ENCODE measurements at regions not wholly inside any gene's neighbourhood (a gene's known extent, or its start where the extent isn't known, plus 50 kb on each side); places are given as distances from the start of the nearest gene placed in this dataset.

DNA sequence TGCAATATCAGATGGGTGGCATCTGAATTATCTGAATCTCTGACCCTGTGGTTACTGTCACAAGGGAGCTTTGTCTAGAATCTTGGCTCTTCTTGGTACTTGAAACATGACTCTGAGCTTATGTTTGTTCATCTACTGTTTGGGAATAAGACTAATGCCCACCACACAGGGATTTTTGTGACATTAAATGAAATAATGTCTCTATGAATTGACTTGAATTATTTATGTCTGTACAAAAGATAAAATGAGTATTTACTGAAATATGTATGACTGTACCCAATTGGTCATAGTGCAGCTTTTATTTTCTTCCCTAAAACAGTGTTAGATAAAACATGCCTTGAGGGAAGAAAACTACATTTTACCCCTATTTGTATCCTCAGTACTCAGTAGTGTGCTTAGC is 87.9 kb upstream of the ZPLD1 start:
- TF ChIP-seq, protein P1, sequence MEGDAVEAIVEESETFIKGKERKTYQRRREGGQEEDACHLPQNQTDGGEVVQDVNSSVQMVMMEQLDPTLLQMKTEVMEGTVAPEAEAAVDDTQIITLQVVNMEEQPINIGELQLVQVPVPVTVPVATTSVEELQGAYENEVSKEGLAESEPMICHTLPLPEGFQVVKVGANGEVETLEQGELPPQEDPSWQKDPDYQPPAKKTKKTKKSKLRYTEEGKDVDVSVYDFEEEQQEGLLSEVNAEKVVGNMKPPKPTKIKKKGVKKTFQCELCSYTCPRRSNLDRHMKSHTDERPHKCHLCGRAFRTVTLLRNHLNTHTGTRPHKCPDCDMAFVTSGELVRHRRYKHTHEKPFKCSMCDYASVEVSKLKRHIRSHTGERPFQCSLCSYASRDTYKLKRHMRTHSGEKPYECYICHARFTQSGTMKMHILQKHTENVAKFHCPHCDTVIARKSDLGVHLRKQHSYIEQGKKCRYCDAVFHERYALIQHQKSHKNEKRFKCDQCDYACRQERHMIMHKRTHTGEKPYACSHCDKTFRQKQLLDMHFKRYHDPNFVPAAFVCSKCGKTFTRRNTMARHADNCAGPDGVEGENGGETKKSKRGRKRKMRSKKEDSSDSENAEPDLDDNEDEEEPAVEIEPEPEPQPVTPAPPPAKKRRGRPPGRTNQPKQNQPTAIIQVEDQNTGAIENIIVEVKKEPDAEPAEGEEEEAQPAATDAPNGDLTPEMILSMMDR (IDR thresholded peaks at IDR 0.05; ENCODE audit: insufficient read depth, low read length): no peak
- TF ChIP-seq, protein P2, sequence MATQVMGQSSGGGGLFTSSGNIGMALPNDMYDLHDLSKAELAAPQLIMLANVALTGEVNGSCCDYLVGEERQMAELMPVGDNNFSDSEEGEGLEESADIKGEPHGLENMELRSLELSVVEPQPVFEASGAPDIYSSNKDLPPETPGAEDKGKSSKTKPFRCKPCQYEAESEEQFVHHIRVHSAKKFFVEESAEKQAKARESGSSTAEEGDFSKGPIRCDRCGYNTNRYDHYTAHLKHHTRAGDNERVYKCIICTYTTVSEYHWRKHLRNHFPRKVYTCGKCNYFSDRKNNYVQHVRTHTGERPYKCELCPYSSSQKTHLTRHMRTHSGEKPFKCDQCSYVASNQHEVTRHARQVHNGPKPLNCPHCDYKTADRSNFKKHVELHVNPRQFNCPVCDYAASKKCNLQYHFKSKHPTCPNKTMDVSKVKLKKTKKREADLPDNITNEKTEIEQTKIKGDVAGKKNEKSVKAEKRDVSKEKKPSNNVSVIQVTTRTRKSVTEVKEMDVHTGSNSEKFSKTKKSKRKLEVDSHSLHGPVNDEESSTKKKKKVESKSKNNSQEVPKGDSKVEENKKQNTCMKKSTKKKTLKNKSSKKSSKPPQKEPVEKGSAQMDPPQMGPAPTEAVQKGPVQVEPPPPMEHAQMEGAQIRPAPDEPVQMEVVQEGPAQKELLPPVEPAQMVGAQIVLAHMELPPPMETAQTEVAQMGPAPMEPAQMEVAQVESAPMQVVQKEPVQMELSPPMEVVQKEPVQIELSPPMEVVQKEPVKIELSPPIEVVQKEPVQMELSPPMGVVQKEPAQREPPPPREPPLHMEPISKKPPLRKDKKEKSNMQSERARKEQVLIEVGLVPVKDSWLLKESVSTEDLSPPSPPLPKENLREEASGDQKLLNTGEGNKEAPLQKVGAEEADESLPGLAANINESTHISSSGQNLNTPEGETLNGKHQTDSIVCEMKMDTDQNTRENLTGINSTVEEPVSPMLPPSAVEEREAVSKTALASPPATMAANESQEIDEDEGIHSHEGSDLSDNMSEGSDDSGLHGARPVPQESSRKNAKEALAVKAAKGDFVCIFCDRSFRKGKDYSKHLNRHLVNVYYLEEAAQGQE (IDR thresholded peaks at IDR 0.05; ENCODE audit: insufficient replicate concordance, low read depth): no peak
- no peak for TF ChIP-seq POLR2AphosphoS5 (IDR thresholded peaks at IDR 0.05; ENCODE audit: low read depth)

All from HL-60 (cell line).